Right lobe of liver (tissue), 6 donors: ENCODE measurements at regions not wholly inside any gene's neighbourhood (a gene's known extent, or its start where the extent isn't known, plus 50 kb on each side); places are given as distances from the start of the nearest gene placed in this dataset.

Source experiments
- ATAC-seq, 4 donors: fragments of 200-7000 bp; cut with Tn5 transposase; one replicate each; pipeline ENCODE4 v1.9.1; 2020; ENCODE audit warnings: mild to moderate bottlenecking in 4 of 4, moderate library complexity in 4 of 4
- DNase-seq, 3 donors: peaks; one replicate each; pipeline ENCODE4 v3.0.0-alpha.2; 2020
- H3K27ac ChIP-seq, 3 donors: fragments of 200-600 bp; one replicate each; pipeline ENCODE4 v1.8.0; 2022
- H3K27me3 ChIP-seq, 2 donors: fragments of 200-600 bp; one replicate each; pipeline ENCODE4 v1.8.0; 2022
- H3K36me3 ChIP-seq, 4 donors: fragments of 200-600 bp; sonication (generic) in 1 of 4; one replicate each; pipeline versions ENCODE4 v1.5.1 to v1.8.0; 2017 to 2022; ENCODE audit warnings: control low read depth in 1 of 4
- H3K4me1 ChIP-seq, 4 donors: fragments of 200-600 bp; sonication (generic) in 1 of 4; one replicate each; pipeline versions ENCODE4 v1.5.1 to v1.8.0; 2017 to 2022; ENCODE audit warnings: control low read depth in 1 of 4
- H3K4me3 ChIP-seq, 3 donors: fragments of 200-600 bp; one replicate each; pipeline ENCODE4 v1.8.0; 2022
- H3K9me3 ChIP-seq, 4 donors: fragments of 200-600 bp; sonication (generic) in 1 of 4; one replicate each; pipeline versions ENCODE4 v1.5.1 to v1.8.0; 2017 to 2022; ENCODE audit warnings: control low read depth in 1 of 4
- POLR2A ChIP-seq: fragments of 450-650 bp; IDR thresholded peaks from one replicate; pipeline ENCODE4 v1.6.1; 2017; ENCODE audit warnings: antibody characterized with exemption, mild to moderate bottlenecking
- WGBS: methylation state at CpG from one replicate; pipeline ENCODE4 v1.1.6; 2018; ENCODE audit warnings: low coverage, low lambda C conversion rate; ENCODE audit not compliant: insufficient coverage; ENCODE audit errors: missing lambda C conversion rate; 5-methylcytosine and 5-hydroxymethylcytosine counted together
- intact Hi-C, 2 donors: fragments of 100-400 bp; cut with DNase I; formaldehyde crosslinking; loops; one replicate each; pipeline versions ENCODE4 v1.11.2 to v1.14.1; 2022
- TF ChIP-seq, protein P1 (sequence below), 4 donors: fragments of 200-600 bp in 3 of 4; fragments of 450-650 bp in 1 of 4; IDR thresholded peaks; one replicate each; pipeline versions ENCODE4 v1.5.1 to v1.8.0; 2016 to 2022; ENCODE audit warnings: antibody characterized with exemption in 4 of 4, mild to moderate bottlenecking in 2 of 4
- donor health status: DM: no; HTN: yes; CAD: no.
- donor health status: DM: no; HTN: no; CAD: no.
- donor health status: DM: no; HTN: no; CAD: no.
- donor health status: DM: no; HTN: yes; CAD: no.
- donor health status: DM: no; HTN: yes; CAD: no.

GRCh38 chr2:140013545-140014203, 1233.5 kb upstream of the NXPH2 start:
- ATAC-seq (no peak), DNase-seq (no peak)
- TF ChIP-seq POLR2A: no peak
- TF ChIP-seq, protein P1, sequence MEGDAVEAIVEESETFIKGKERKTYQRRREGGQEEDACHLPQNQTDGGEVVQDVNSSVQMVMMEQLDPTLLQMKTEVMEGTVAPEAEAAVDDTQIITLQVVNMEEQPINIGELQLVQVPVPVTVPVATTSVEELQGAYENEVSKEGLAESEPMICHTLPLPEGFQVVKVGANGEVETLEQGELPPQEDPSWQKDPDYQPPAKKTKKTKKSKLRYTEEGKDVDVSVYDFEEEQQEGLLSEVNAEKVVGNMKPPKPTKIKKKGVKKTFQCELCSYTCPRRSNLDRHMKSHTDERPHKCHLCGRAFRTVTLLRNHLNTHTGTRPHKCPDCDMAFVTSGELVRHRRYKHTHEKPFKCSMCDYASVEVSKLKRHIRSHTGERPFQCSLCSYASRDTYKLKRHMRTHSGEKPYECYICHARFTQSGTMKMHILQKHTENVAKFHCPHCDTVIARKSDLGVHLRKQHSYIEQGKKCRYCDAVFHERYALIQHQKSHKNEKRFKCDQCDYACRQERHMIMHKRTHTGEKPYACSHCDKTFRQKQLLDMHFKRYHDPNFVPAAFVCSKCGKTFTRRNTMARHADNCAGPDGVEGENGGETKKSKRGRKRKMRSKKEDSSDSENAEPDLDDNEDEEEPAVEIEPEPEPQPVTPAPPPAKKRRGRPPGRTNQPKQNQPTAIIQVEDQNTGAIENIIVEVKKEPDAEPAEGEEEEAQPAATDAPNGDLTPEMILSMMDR (IDR thresholded peaks at IDR 0.05): no peak
- intact Hi-C loops: no loop called here
- Histone ChIP-seq H3K27ac (no peak overlapping the region), H3K4me3 (no peak overlapping the region), H3K9me3 (no peaks in the 10 kb centered on the region), H3K4me1 (no peaks in the 10 kb centered on the region), H3K36me3 (no peaks in the 10 kb centered on the region), H3K27me3 (no peaks in the 10 kb centered on the region)
- 59% methylated on average over 3 of the region's 3 CpGs for WGBS

DNA sequence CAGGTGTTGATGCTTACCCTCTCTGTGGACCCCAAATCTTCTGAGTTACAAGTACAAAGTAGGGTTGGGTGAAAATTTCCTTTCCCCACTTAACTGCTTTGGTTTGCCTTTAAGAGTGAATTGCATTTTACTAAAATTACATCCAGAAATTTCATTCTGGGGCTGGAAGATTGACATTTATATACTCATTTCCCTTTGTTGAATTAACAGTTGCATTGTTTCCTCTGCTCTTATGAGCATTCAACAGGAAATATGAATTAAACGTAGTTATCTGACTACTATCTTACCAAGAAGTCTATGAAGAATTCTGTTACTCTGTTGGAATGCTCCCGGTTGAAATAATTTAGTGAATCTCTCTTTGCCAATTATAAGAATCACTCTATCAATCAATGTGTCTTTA, 1231.1 kb upstream of the NXPH2 start:
- no peaks in the 10 kb centered on the region for H3K4me1 ChIP-seq
- DNase-seq (no peak), ATAC-seq (no peak)
- no peaks in the 10 kb centered on the region for H3K27me3 ChIP-seq
- H3K36me3 ChIP-seq: no peaks in the 10 kb centered on the region
- H3K4me3 ChIP-seq: no peak overlapping the region
- intact Hi-C loops: no loop called here
- TF ChIP-seq, protein P1 (IDR thresholded peaks at IDR 0.05): no peak
- TF ChIP-seq POLR2A: no peak
- no peaks in the 10 kb centered on the region for H3K9me3 ChIP-seq
- 36% methylated on average over 2 of the region's 2 CpGs for WGBS
- H3K27ac ChIP-seq: no peak overlapping the region

- DNase-seq (no peak), ATAC-seq (no peak)
- Histone ChIP-seq H3K27ac (no peak overlapping the region), H3K9me3 (no peaks in the 10 kb centered on the region), H3K4me3 (no peak overlapping the region), H3K27me3 (no peaks in the 10 kb centered on the region), H3K36me3 (no peaks in the 10 kb centered on the region), H3K4me1 (no peaks in the 10 kb centered on the region)
- intact Hi-C loops: no loop called here
- WGBS: 33% methylated on average over 2 of the region's 2 CpGs
- TF ChIP-seq, protein P1 (IDR thresholded peaks at IDR 0.05): no peak
- no peak for TF ChIP-seq POLR2A
Observed at GRCh38 chr2:140002110-140002509, 1221.9 kb upstream of the NXPH2 start.

- DNase-seq: no peak
- H3K4me1 ChIP-seq: no peaks in the 10 kb centered on the region
- H3K27ac ChIP-seq: no peak overlapping the region
- H3K36me3 ChIP-seq: no peaks in the 10 kb centered on the region
- H3K27me3 ChIP-seq: no peaks in the 10 kb centered on the region
- H3K9me3 ChIP-seq: no peaks in the 10 kb centered on the region
- 100% methylated on average over 1 of the region's 6 CpGs for WGBS
- no peak overlapping the region for H3K4me3 ChIP-seq
- intact Hi-C loops: no loop called here
- TF ChIP-seq, protein P1 (IDR thresholded peaks at IDR 0.05): no peak
- TF ChIP-seq POLR2A: no peak
- ATAC-seq: peak in 1 of 4 donors; percentile 33
Observed at GRCh38 chr2:139992711-139993345, 1212.6 kb upstream of the NXPH2 start.
